RPMI7951 (cell line): ENCODE measurements at regions not wholly inside any gene's neighbourhood (a gene's known extent, or its start where the extent isn't known, plus 50 kb on each side); places are given as distances from the start of the nearest gene placed in this dataset.

Source experiments
- DNase-seq: peaks from one replicate; pipeline ENCODE4 v3.0.0-alpha.2; 2012; ENCODE audit warnings: low read depth

GRCh38 chr18:73791081-73791480 lies 356.6 kb downstream of the FBXO15 start:
- peak; percentile 65 for DNase-seq

GRCh38 chr18:73790587-73790986 lies 357.0 kb downstream of the FBXO15 start:
- DNase-seq, result peak; percentile 26

GRCh38 chr18:73787316-73787715 lies 360.3 kb downstream of the FBXO15 start:
- DNase-seq, result no peak

GRCh38 chr18:73785300-73785699 lies 362.3 kb downstream of the FBXO15 start:
- no peak for DNase-seq

GRCh38 chr18:73784853-73785252 lies 362.8 kb downstream of the FBXO15 start:
- DNase-seq, result no peak

- no peak for DNase-seq
Observed at GRCh38 chr18:73782405-73782804, 365.2 kb downstream of the FBXO15 start.

- no peak for DNase-seq
Observed at GRCh38 chr18:73780218-73780617, 367.4 kb downstream of the FBXO15 start.

- DNase-seq, result no peak
Observed at GRCh38 chr18:73778032-73778359, 369.6 kb downstream of the FBXO15 start.

GRCh38 chr18:73777356-73778031 lies 370.1 kb downstream of the FBXO15 start:
- DNase-seq, result no peak

GRCh38 chr18:73774811-73775509 lies 372.7 kb downstream of the FBXO15 start:
- DNase-seq, result peak; percentile 77

- no peak for DNase-seq
Observed at GRCh38 chr18:73768043-73768442, 379.6 kb downstream of the FBXO15 start.

GRCh38 chr18:73766910-73767515 lies 380.6 kb downstream of the FBXO15 start:
- DNase-seq, result peak; percentile 31

- DNase-seq, result no peak
Observed at GRCh38 chr18:73758446-73758845, 389.2 kb downstream of the FBXO15 start.

GRCh38 chr18:73756256-73757091 lies 391.2 kb downstream of the FBXO15 start:
- DNase-seq, result no peak

- no peak for DNase-seq
Observed at GRCh38 chr18:73752965-73753364, 394.7 kb downstream of the FBXO15 start.

- peak; percentile 63 for DNase-seq
Observed at GRCh38 chr18:73752546-73752945, 395.1 kb downstream of the FBXO15 start.

- DNase-seq, result peak; percentile 39
Observed at GRCh38 chr18:73750052-73750451, 397.6 kb downstream of the FBXO15 start.

GRCh38 chr18:73749304-73749703 lies 398.3 kb downstream of the FBXO15 start:
- DNase-seq, result no peak

GRCh38 chr18:73748731-73749130 lies 398.9 kb downstream of the FBXO15 start:
- no peak for DNase-seq

- no peak for DNase-seq
Observed at GRCh38 chr18:73746101-73746500, 401.5 kb downstream of the FBXO15 start.

- DNase-seq, result peak; percentile 42
Observed at GRCh38 chr18:73742957-73743356, 404.7 kb downstream of the FBXO15 start.

- peak; percentile 37 for DNase-seq
Observed at GRCh38 chr18:73741946-73742345, 405.7 kb downstream of the FBXO15 start.
